NOMO-1 treated with dmso at 0.1 percent for 144 hours (cell line): ENCODE measurements at regions not wholly inside any gene's neighbourhood (a gene's known extent, or its start where the extent isn't known, plus 50 kb on each side); places are given as distances from the start of the nearest gene placed in this dataset.
"Not testable (repeated sequence)": the region's sequence is repeated elsewhere in the genome, so short reads cannot be mapped to it uniquely, and the experiment has no call there.

Source experiments
- DNase-seq: peaks from one replicate; lab custom pipeline; 2025; ENCODE audit not compliant: unreplicated experiment; lab: John Stamatoyannopoulos, UW

DNA sequence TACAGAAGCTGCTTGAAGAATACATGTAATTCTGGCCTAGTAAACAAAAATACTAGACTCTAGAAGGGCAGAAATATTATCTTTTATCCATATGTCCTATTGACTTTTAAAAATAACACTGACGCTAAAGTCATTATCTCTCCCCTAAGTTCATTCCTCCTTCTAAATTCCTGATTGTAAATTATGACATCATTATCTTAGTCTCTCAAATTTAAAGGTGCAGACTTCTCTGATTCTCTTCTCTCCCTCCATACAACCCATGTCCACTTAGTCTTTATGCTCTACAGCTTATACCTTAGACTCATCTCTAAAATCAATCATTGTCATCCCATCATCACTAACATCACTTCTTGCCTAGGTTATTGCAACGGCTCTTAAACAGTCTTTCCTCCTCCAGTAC, 327.9 kb upstream of the GRIA3 start:
- no peak for DNase-seq

- DNase-seq = no peak
Measured at GRCh38 chrX:122857734-122858133, 326.3 kb upstream of the GRIA3 start.

- DNase-seq = no peak
Measured at GRCh38 chrX:122863067-122863466, 321.0 kb upstream of the GRIA3 start.

DNA sequence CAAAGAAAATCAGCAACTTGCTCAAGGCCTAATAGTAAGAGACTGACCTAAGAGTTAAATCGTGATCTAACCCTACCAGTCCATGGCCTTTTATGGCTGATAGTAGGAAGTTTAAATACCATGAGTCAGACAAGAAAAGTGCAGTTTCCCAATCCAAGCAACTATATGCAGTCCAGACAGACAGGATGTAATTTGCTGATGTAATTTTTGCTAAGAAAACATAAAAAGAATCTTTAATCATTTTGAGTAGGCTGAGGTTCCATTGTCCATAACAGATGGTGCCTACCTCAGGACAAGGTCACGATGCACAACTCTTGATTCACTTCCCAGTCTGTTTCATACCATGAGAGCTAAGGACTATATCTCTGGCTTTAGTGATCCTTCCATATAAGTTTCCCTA, 317.5 kb upstream of the GRIA3 start:
- DNase-seq = peak; percentile 53

GRCh38 chrX:122868631-122869030, 315.4 kb upstream of the GRIA3 start:
- DNase-seq = no peak

DNA sequence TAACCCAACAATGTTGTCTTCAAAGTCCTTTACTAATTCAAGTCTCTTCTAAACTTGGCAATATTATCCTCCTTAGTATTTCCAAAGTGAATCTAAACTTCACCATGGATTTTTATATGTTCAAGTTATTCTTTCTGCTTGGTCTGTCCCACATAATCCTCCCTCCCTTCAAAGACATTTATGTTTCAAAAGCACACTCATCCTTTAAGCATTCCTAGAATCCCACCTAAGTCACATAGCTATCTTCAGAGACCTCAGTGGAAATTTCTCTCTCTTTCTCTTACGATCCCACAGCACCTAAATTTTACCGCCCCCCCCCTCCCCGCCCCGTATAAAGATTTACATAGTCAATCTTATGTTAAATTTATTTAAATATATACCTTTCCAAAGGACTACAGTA, 314.9 kb upstream of the GRIA3 start:
- no peak for DNase-seq

DNA sequence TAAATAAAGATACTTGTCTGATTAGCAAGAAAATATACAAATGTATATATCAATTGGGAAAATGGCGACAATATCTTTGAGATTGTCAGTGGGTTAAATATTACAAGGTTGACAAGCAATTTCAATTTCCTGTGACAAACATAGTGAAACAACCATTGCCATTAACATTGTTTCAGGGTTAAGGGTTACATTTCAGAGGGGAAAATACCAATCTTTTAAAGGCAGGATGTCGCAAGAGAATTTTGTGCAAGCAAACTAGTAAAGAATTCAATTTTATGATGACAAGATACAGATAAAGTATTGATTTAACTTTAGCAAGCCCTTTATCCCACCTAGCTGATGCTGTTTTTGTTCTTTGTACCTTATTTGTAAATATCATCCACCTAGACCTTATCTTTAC, 305.8 kb upstream of the GRIA3 start:
- no peak for DNase-seq

DNA sequence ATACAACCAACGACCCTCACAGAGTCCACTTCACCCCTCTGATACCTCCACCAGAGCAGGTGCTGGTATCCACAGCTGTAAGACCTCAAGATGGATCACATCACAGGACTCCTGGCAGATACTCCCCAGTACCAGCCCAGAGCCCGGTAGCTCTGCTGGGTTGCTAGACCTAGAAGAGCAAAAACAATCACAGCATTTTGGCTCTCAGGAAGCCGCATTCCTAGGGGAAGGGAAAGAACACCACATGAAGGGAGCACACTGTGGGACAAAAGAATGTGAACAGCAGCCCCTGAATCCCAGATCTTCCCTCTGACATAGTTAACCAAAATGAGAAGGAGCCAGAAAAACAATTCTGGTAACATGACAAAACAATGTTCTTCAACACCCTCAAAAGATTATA, 303.1 kb upstream of the GRIA3 start:
- DNase-seq = no peak

DNA sequence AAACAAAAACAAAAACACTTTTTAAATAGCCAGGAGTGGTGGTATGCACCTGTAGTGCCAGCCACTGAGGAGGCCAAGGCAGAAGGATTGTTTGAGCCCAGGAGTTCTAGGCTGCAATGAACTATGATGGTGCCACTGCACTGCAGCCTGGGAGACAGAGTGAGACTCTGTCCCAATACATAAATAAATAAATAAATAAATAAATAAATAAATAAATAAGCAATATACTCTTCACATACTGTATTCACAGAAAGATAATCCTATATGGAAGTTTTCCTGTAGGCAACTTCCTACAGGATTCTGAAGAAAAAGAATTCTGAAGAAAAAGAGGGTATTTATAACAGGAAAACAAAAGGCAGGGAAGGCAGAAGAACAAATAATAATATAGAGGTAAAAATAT, 293.3 kb upstream of the GRIA3 start:
- DNase-seq = no peak

DNA sequence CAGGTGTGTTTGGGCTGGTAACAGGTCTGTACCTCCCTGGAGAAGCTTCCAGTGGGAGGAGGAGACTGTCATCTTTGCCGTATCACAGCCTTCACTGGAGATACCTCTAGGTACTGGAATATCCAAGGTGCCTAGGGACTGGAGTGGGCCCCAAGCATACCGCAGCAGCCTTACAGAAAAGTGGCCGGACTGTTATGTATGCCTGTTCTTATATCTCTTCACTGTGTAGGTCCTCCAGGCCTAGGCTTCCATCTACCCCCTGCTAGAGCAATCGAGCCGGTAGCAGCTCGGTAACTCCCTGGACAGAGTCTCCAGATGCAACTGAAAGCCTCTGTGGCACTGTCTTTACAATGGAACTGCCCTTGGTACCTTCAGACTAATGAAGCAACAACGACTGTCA, 277.4 kb upstream of the GRIA3 start:
- no peak for DNase-seq

- no peak for DNase-seq
Measured at GRCh38 chrX:122907375-122907774, 276.7 kb upstream of the GRIA3 start.

- no peak for DNase-seq
Measured at GRCh38 chrX:122910697-122911096, 273.4 kb upstream of the GRIA3 start.

GRCh38 chrX:122913134-122913533, 270.9 kb upstream of the GRIA3 start:
- no peak for DNase-seq

DNA sequence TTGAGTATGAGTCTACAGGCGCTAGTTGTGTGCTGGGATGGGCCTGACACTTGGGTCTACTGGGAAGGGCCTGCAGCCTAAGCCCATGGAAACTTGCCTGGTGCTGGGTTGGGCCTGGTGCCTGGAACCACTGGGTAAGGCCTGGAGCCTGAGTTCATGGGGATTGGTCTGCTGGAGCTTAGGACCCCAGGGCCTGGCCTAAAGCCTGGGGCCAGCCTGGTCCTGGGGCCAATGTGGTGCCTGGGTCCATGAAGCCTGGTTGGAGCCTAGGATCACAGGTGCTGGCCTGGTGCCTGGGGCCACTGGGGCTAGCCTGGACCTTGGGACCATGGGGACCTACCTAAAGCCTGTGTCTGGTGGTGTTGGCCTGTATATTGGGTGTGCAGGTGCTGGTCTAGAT, 270.3 kb upstream of the GRIA3 start:
- DNase-seq = no peak

DNA sequence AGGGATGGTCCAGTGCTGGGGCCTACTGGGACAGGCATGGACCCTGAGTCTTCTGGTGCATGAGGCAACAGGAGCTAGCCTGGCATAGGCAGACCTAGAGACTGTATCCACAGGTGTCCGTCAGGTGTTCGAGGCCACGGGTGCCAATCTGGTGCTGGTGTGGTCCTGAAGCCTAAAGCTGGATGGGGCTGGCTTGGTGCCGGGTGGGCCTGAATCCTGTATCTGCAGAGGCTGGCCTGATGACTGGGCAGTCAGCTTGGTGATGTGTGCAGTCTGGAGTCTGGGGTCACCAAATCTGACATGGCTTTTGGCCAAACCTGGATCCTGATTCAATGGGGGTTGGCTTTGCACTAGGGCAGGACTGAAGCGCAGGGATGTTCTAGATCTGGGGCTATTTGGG, 269.8 kb upstream of the GRIA3 start:
- DNase-seq = no peak

- DNase-seq = no peak
Measured at GRCh38 chrX:122934131-122934530, 249.9 kb upstream of the GRIA3 start.

DNA sequence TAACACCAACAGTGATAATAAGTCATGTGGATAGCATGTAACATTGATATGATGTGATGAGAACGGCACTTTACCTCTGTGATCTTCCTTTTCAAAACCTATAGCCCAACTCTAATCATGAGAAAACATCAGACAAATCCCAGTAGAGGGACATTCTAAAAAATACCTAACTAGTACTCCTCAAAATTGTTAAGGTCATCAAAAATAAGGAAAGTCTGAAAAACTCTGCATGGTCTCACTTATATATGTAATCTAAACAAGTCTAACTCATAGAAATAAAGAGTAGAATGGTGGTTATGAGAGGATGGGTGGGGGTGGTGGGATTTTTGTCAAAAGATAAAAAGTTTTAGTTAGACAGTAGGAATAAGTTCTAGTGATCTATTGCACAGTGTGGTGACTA, 243.9 kb upstream of the GRIA3 start:
- no peak for DNase-seq

GRCh38 chrX:122941806-122942205, 242.3 kb upstream of the GRIA3 start:
- no peak for DNase-seq

- DNase-seq = no peak
Measured at GRCh38 chrX:122943918-122944317, 240.2 kb upstream of the GRIA3 start.

GRCh38 chrX:122945328-122945727, 238.8 kb upstream of the GRIA3 start:
- no peak for DNase-seq

GRCh38 chrX:122972604-122973003, 211.5 kb upstream of the GRIA3 start:
- DNase-seq = no peak

GRCh38 chrX:122982521-122982920, 201.6 kb upstream of the GRIA3 start:
- no peak for DNase-seq

- DNase-seq = not testable (repeated sequence)
Measured at GRCh38 chrX:123002844-123003243, 181.2 kb upstream of the GRIA3 start.

DNA sequence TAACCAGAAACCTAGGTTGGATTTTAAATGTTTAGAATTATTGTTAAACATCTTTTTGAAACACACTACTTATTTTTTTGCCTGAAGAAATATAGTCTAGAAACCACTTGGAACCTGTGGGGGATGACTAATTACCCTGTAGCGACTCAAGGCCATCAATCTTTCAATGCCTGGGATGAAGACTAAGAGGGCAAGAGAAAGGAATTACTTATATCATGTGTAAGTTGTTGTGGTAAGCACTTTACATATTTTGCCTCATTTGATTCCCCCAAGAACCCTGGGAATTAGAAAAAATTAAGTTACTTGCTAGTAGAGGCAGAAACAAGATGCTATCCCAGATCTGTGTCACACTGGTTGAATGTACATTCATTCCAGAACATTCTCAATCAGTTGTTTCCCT, 170.9 kb upstream of the GRIA3 start:
- DNase-seq = no peak
